ENCODE measurements at regions not wholly inside any gene's neighbourhood (a gene's known extent, or its start where the extent isn't known, plus 50 kb on each side); places are given as distances from the start of the nearest gene placed in this dataset.
"Not testable (repeated sequence)": the region's sequence is repeated elsewhere in the genome, so short reads cannot be mapped to it uniquely, and the experiment has no call there.

- not testable (repeated sequence) for H3K36me3 Mint-ChIP-seq (ENCODE audit: low read depth); H3K27ac Mint-ChIP-seq; H3K27me3 Mint-ChIP-seq; DNase-seq; H3K4me3 Mint-ChIP-seq; H3K4me1 Mint-ChIP-seq (ENCODE audit: low read depth); H3K9me3 Mint-ChIP-seq
Measured at GRCh38 chr4:189563751-189564150, 376.9 kb upstream of the FRG1 start.

- H3K9me3 Mint-ChIP-seq; H3K27ac Mint-ChIP-seq; H3K4me1 Mint-ChIP-seq (ENCODE audit: low read depth); H3K36me3 Mint-ChIP-seq (ENCODE audit: low read depth); H3K27me3 Mint-ChIP-seq; H3K4me3 Mint-ChIP-seq; DNase-seq: not testable (repeated sequence)
Measured at GRCh38 chr4:189566271-189566670, 374.4 kb upstream of the FRG1 start.

- H3K4me3 Mint-ChIP-seq; H3K36me3 Mint-ChIP-seq (ENCODE audit: low read depth); DNase-seq; H3K27me3 Mint-ChIP-seq; H3K9me3 Mint-ChIP-seq; H3K4me1 Mint-ChIP-seq (ENCODE audit: low read depth); H3K27ac Mint-ChIP-seq: not testable (repeated sequence)
Measured at GRCh38 chr4:189566900-189567299, 373.8 kb upstream of the FRG1 start.

- not testable (repeated sequence) for H3K4me3 Mint-ChIP-seq
Measured at GRCh38 chr4:189579645-189580044, 361.0 kb upstream of the FRG1 start.

DNA sequence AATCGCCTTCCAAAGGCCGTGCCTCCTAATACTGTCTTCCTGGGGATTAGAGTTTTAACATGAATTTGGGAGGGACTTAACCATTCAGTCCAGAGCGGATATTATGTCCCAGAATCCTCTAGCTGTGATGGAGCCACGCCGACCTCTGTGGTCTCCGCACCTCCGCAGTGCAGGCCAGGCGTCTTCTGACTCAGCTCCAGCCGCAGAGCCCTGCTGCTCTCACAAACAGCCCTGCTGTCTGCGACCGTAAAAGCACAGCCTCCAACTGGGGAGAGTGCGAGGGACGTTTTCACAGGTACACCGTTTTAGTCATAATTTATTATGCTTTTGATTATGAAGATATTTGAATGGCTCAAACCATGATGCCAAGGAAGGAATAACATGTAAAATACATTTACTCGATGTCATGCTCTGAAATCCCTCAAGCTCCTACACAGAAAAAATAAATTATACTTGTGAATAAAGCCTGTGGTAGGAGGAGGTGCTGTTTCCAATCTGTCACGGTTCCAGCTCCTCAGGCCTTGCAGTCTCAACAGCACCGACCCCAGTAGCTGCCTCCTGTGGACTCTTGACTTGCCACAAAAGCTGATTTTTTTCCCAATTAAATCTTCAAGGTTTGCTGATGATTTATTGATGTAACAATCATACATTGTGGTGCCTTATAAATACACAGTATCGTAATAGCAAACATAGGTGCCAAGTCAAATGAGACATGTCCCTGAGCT, 353.6 kb upstream of the FRG1 start:
- DNase-seq; H3K27ac Mint-ChIP-seq; H3K9me3 Mint-ChIP-seq; H3K4me1 Mint-ChIP-seq (ENCODE audit: low read depth); H3K36me3 Mint-ChIP-seq (ENCODE audit: low read depth); H3K4me3 Mint-ChIP-seq; H3K27me3 Mint-ChIP-seq: not testable (repeated sequence)

More at GRCh38 chr4:189579645-189580044, 361.0 kb upstream of the FRG1 start:
- not testable (repeated sequence) for H3K27me3 Mint-ChIP-seq; H3K27ac Mint-ChIP-seq; DNase-seq; H3K9me3 Mint-ChIP-seq; H3K36me3 Mint-ChIP-seq (ENCODE audit: low read depth); H3K4me1 Mint-ChIP-seq (ENCODE audit: low read depth)

- H3K36me3 Mint-ChIP-seq (ENCODE audit: low read depth); H3K27ac Mint-ChIP-seq; DNase-seq; H3K9me3 Mint-ChIP-seq; H3K4me1 Mint-ChIP-seq (ENCODE audit: low read depth); H3K27me3 Mint-ChIP-seq; H3K4me3 Mint-ChIP-seq: not testable (repeated sequence)
Measured at GRCh38 chr4:189589201-189589600, 351.5 kb upstream of the FRG1 start.

- no peaks in the 10 kb centered on the region for H3K4me1 Mint-ChIP-seq (ENCODE audit: low read depth)
- no peak overlapping the region for H3K4me3 Mint-ChIP-seq
- H3K27ac Mint-ChIP-seq, result no peak overlapping the region
- H3K9me3 Mint-ChIP-seq, result peaks cover 8% of the 10 kb centered on the region
- no peaks in the 10 kb centered on the region for H3K27me3 Mint-ChIP-seq
- DNase-seq, result no peak
- no peaks in the 10 kb centered on the region for H3K36me3 Mint-ChIP-seq (ENCODE audit: low read depth)
Measured at GRCh38 chr4:189592890-189593289, 347.8 kb upstream of the FRG1 start.

GRCh38 chr4:189597341-189597740, 343.3 kb upstream of the FRG1 start:
- peaks cover 8% of the 10 kb centered on the region for H3K9me3 Mint-ChIP-seq
- no peak overlapping the region for H3K4me3 Mint-ChIP-seq
- no peaks in the 10 kb centered on the region for H3K4me1 Mint-ChIP-seq (ENCODE audit: low read depth)
- H3K36me3 Mint-ChIP-seq (ENCODE audit: low read depth), result no peaks in the 10 kb centered on the region
- H3K27ac Mint-ChIP-seq, result no peak overlapping the region
- H3K27me3 Mint-ChIP-seq, result no peaks in the 10 kb centered on the region
- DNase-seq, result no peak

DNA sequence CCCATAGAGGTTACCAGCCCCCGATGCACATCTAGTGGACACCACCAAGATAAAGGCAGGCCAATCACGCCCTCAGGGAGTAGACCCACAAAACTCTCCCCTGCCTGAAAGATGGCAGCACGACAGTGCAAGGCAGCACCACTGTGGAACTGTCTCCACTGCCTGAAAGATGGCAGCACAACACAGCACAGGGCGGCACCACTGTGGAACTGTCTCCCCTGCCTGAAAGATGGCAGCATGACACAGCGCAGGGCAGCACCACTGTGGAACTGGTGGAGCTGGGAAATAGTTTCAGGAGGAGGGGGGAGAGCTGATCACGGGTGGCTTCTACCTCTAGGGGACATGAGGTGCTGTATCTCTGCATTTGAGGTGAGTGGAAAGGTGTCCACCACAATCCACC, 340.4 kb upstream of the FRG1 start:
- no peak overlapping the region for H3K27ac Mint-ChIP-seq
- H3K4me1 Mint-ChIP-seq (ENCODE audit: low read depth), result no peaks in the 10 kb centered on the region
- no peaks in the 10 kb centered on the region for H3K36me3 Mint-ChIP-seq (ENCODE audit: low read depth)
- no peaks in the 10 kb centered on the region for H3K27me3 Mint-ChIP-seq
- H3K4me3 Mint-ChIP-seq, result no peak overlapping the region
- no peak for DNase-seq
- H3K9me3 Mint-ChIP-seq, result peaks cover 8% of the 10 kb centered on the region

- no peaks in the 10 kb centered on the region for H3K36me3 Mint-ChIP-seq (ENCODE audit: low read depth)
- H3K4me1 Mint-ChIP-seq (ENCODE audit: low read depth), result no peaks in the 10 kb centered on the region
- no peak overlapping the region for H3K4me3 Mint-ChIP-seq
- no peaks in the 10 kb centered on the region for H3K27me3 Mint-ChIP-seq
- no peak overlapping the region for H3K27ac Mint-ChIP-seq
- peaks cover 8% of the 10 kb centered on the region for H3K9me3 Mint-ChIP-seq
- no peak for DNase-seq
Measured at GRCh38 chr4:189600718-189601435, 339.8 kb upstream of the FRG1 start.

DNA sequence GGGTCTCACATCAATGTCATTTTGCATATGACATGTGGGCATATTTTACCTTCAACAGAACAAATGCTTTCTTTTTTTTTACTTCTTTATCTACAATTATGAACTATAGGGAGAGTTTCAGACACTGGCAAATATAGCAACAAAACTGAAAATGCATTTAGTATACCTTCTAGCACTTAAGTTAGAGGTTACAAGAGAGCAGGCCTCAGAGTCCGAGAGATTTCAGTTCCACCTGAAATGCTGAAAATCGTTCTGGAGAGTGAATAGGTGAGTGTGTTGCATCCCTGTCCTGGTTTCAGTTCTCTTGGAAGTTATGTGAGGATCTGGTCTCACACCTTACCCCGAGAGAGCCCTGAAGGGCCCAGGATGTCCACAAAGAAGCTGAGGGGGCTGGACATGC, 337.8 kb upstream of the FRG1 start:
- not testable (repeated sequence) for H3K4me3 Mint-ChIP-seq; H3K9me3 Mint-ChIP-seq; DNase-seq; H3K27me3 Mint-ChIP-seq; H3K27ac Mint-ChIP-seq; H3K36me3 Mint-ChIP-seq (ENCODE audit: low read depth); H3K4me1 Mint-ChIP-seq (ENCODE audit: low read depth)

DNA sequence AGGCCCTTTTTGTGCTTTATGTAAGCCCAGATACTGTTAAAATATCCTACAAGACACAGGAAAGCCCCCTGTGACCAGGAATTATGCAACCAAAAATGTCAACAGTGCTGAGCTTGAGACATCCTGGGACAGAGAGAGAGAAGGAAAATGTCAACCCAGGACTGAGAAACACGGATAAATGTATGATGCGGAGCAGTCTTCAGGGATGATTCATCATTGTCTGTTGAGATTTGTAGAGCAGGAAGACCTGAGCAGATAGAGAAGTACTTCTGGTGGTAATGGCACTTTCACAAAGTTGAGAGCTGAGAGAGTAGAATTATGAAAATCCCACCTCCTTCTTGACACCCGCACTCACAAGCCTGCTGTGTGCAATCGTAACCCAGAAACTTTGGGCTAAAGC, 330.1 kb upstream of the FRG1 start:
- H3K9me3 Mint-ChIP-seq; H3K27ac Mint-ChIP-seq; DNase-seq; H3K4me1 Mint-ChIP-seq (ENCODE audit: low read depth); H3K4me3 Mint-ChIP-seq; H3K27me3 Mint-ChIP-seq; H3K36me3 Mint-ChIP-seq (ENCODE audit: low read depth): not testable (repeated sequence)

DNA sequence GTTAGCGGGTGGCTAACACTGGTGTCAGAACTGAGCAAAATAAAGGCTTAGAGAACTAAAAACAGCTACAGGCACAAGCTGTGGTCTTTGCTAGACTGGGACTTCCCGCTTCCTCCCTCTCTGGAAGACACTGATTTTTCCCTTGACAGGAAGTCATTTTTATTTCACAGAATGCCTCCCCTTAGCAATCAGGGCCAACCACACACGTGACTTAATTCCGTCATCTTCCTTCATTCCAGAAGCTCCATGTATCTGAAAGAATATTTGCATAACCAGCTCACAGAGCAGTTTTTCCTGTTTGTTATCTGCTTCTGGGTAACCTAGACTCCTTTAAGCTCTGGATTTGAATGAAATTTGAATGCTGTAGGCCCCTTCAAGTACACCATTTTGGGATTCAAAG, 327.5 kb upstream of the FRG1 start:
- DNase-seq, result no peak
- Mint-ChIP-seq H3K4me1 (ENCODE audit: low read depth) (no peaks in the 10 kb centered on the region), H3K27ac (no peak overlapping the region), H3K4me3 (no peak overlapping the region), H3K36me3 (ENCODE audit: low read depth) (no peaks in the 10 kb centered on the region), H3K9me3 (no peaks in the 10 kb centered on the region), H3K27me3 (no peaks in the 10 kb centered on the region)

DNA sequence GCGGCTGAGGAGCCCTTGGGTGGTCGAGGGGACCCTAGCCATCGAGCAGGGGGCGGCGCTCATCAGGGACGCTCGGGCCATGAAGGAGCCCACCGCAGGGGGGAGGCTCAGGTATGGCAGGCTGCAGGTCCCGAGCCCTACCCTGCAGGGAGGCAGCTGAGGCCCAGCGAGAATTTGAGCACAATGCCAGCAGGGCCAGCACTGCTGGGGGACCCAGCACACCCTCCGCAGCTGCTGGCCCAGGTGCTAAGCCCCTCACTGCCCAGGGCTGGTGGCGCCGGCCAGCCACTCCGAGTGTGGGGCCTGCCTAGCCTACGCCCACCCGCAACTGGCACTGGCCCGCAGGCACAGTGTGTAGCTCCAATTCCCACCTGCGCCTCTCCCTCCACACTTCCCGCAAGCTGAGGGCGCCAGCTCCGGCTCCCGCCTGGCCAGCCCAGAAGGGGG, 325.4 kb upstream of the FRG1 start:
- DNase-seq, result no peak
- H3K36me3 Mint-ChIP-seq (ENCODE audit: low read depth), result no peaks in the 10 kb centered on the region
- no peaks in the 10 kb centered on the region for H3K27me3 Mint-ChIP-seq
- no peak overlapping the region for H3K27ac Mint-ChIP-seq
- H3K4me3 Mint-ChIP-seq, result no peak overlapping the region
- no peaks in the 10 kb centered on the region for H3K9me3 Mint-ChIP-seq
- no peaks in the 10 kb centered on the region for H3K4me1 Mint-ChIP-seq (ENCODE audit: low read depth)

- H3K9me3 Mint-ChIP-seq; H3K27me3 Mint-ChIP-seq; H3K4me1 Mint-ChIP-seq (ENCODE audit: low read depth); H3K4me3 Mint-ChIP-seq; DNase-seq; H3K36me3 Mint-ChIP-seq (ENCODE audit: low read depth); H3K27ac Mint-ChIP-seq: not testable (repeated sequence)
Measured at GRCh38 chr4:189617741-189618140, 322.9 kb upstream of the FRG1 start.

Measured in activated T-cell treated with anti-CD3 and anti-CD28 coated beads, Interleukin-2, amount 50 U/mL, for 24 hours (primary cell).